Activated T-cell treated with anti-CD3 and anti-CD28 coated beads, Interleukin-2, amount 50 U/mL, for 4 hours (primary cell): ENCODE measurements at regions not wholly inside any gene's neighbourhood (a gene's known extent, or its start where the extent isn't known, plus 50 kb on each side); places are given as distances from the start of the nearest gene placed in this dataset.

Source experiments
- ATAC-seq, 2 donors: fragments of 200-7000 bp; cut with Tn5 transposase; one replicate each; pipeline ENCODE4 v1.10.0; 2021
- DNase-seq: peaks from one replicate; pipeline ENCODE4 v3.0.0-alpha.2; 2020
- H3K27me3 Mint-ChIP-seq: one replicate; pipeline ENCODE4 v1.8.0; 2021; ENCODE audit warnings: low read depth, mixed read lengths
- H3K36me3 Mint-ChIP-seq: one replicate; pipeline ENCODE4 v1.8.0; 2022; ENCODE audit warnings: mixed read lengths; ENCODE audit not compliant: insufficient read depth
- H3K4me1 Mint-ChIP-seq: one replicate; pipeline ENCODE4 v1.8.0; 2021; ENCODE audit warnings: low read depth, mixed read lengths
- H3K4me3 Mint-ChIP-seq: one replicate; pipeline ENCODE4 v1.8.0; 2021; ENCODE audit warnings: mild to moderate bottlenecking, moderate library complexity, mixed read lengths
- H3K9me3 Mint-ChIP-seq: one replicate; pipeline ENCODE4 v1.8.0; 2021; ENCODE audit warnings: mixed read lengths

- H3K9me3 Mint-ChIP-seq, result no peaks in the 10 kb centered on the region
- no peaks in the 10 kb centered on the region for H3K27me3 Mint-ChIP-seq
- H3K36me3 Mint-ChIP-seq, result no peaks in the 10 kb centered on the region
- DNase-seq, result no peak
- no peak overlapping the region for H3K4me3 Mint-ChIP-seq
- no peaks in the 10 kb centered on the region for H3K4me1 Mint-ChIP-seq
- no peak for ATAC-seq
Observed at GRCh38 chr3:59126446-59126845, 76.6 kb upstream of the CFAP20DC start.

- Mint-ChIP-seq H3K36me3 (no peaks in the 10 kb centered on the region), H3K27me3 (peaks cover 3% of the 10 kb centered on the region), H3K9me3 (no peaks in the 10 kb centered on the region), H3K4me3 (no peak overlapping the region), H3K4me1 (no peaks in the 10 kb centered on the region)
- ATAC-seq (no peak), DNase-seq (no peak)
Observed at GRCh38 chr3:59121346-59122144, 71.7 kb upstream of the CFAP20DC start.

GRCh38 chr3:59118928-59119327, 69.1 kb upstream of the CFAP20DC start:
- peaks cover 2% of the 10 kb centered on the region for H3K4me1 Mint-ChIP-seq
- no peaks in the 10 kb centered on the region for H3K36me3 Mint-ChIP-seq
- DNase-seq, result no peak
- no peaks in the 10 kb centered on the region for H3K9me3 Mint-ChIP-seq
- H3K27me3 Mint-ChIP-seq, result peaks cover 3% of the 10 kb centered on the region
- no peak overlapping the region for H3K4me3 Mint-ChIP-seq
- no peak for ATAC-seq

- no peaks in the 10 kb centered on the region for H3K9me3 Mint-ChIP-seq
- DNase-seq, result no peak
- H3K4me3 Mint-ChIP-seq, result no peak overlapping the region
- no peaks in the 10 kb centered on the region for H3K36me3 Mint-ChIP-seq
- ATAC-seq, result no peak
- H3K4me1 Mint-ChIP-seq, result peaks cover 2% of the 10 kb centered on the region
- peaks cover 3% of the 10 kb centered on the region for H3K27me3 Mint-ChIP-seq
Observed at GRCh38 chr3:59117396-59117795, 67.6 kb upstream of the CFAP20DC start.

GRCh38 chr3:59116233-59116537, 66.4 kb upstream of the CFAP20DC start:
- Mint-ChIP-seq H3K4me3 (no peak overlapping the region), H3K36me3 (no peaks in the 10 kb centered on the region), H3K27me3 (peaks cover 3% of the 10 kb centered on the region), H3K9me3 (no peaks in the 10 kb centered on the region), H3K4me1 (peaks cover 2% of the 10 kb centered on the region)
- ATAC-seq, result no peak
- DNase-seq, result no peak

GRCh38 chr3:59115364-59116232, 65.8 kb upstream of the CFAP20DC start:
- no peak for DNase-seq
- H3K4me1 Mint-ChIP-seq, result peaks cover 2% of the 10 kb centered on the region
- H3K36me3 Mint-ChIP-seq, result no peaks in the 10 kb centered on the region
- H3K27me3 Mint-ChIP-seq, result peaks cover 3% of the 10 kb centered on the region
- no peak overlapping the region for H3K4me3 Mint-ChIP-seq
- H3K9me3 Mint-ChIP-seq, result no peaks in the 10 kb centered on the region
- ATAC-seq, result no peak

GRCh38 chr3:59107856-59108815, 58.3 kb upstream of the CFAP20DC start:
- H3K9me3 Mint-ChIP-seq, result no peaks in the 10 kb centered on the region
- no peak for ATAC-seq
- no peaks in the 10 kb centered on the region for H3K27me3 Mint-ChIP-seq
- no peak overlapping the region for H3K4me3 Mint-ChIP-seq
- DNase-seq, result no peak
- H3K4me1 Mint-ChIP-seq, result no peaks in the 10 kb centered on the region
- no peaks in the 10 kb centered on the region for H3K36me3 Mint-ChIP-seq

GRCh38 chr3:59106085-59106648, 56.3 kb upstream of the CFAP20DC start:
- ATAC-seq (no peak), DNase-seq (no peak)
- H3K4me3 Mint-ChIP-seq, result no peak overlapping the region
- H3K4me1 Mint-ChIP-seq, result no peaks in the 10 kb centered on the region
- H3K36me3 Mint-ChIP-seq, result no peaks in the 10 kb centered on the region
- no peaks in the 10 kb centered on the region for H3K9me3 Mint-ChIP-seq
- H3K27me3 Mint-ChIP-seq, result peaks cover 1% of the 10 kb centered on the region

- DNase-seq (no peak), ATAC-seq (no peak)
- H3K27me3 Mint-ChIP-seq, result peaks cover 6% of the 10 kb centered on the region
- no peaks in the 10 kb centered on the region for H3K4me1 Mint-ChIP-seq
- H3K9me3 Mint-ChIP-seq, result peaks cover 5% of the 10 kb centered on the region
- H3K4me3 Mint-ChIP-seq, result no peak overlapping the region
- no peaks in the 10 kb centered on the region for H3K36me3 Mint-ChIP-seq
Observed at GRCh38 chr3:59103552-59103951, 53.7 kb upstream of the CFAP20DC start.

GRCh38 chr3:59101231-59101736, 51.5 kb upstream of the CFAP20DC start:
- DNase-seq (no peak), ATAC-seq (no peak)
- Mint-ChIP-seq H3K9me3 (peaks cover 11% of the 10 kb centered on the region), H3K36me3 (no peaks in the 10 kb centered on the region), H3K27me3 (peaks cover 9% of the 10 kb centered on the region), H3K4me1 (no peaks in the 10 kb centered on the region), H3K4me3 (no peak overlapping the region)
